ENCODE measurements at regions not wholly inside any gene's neighbourhood (a gene's known extent, or its start where the extent isn't known, plus 50 kb on each side); places are given as distances from the start of the nearest gene placed in this dataset.
A peak's percentile ranks its signal among the peaks of the same experiment; 100 is the strongest.
"Not testable (repeated sequence)": the region's sequence is repeated elsewhere in the genome, so short reads cannot be mapped to it uniquely, and the experiment has no call there.

GRCh38 chr5:117454716-117455212 lies 880.1 kb upstream of the SEMA6A start:
- DNase-seq (ENCODE audit: extremely low spot score, insufficient read length, low read depth) = peak; percentile 9
- peak; percentile 87 for FAIRE-seq

- no peak for DNase-seq (ENCODE audit: extremely low spot score, insufficient read length, low read depth)
- FAIRE-seq = no peak
These were observed 862.2 kb upstream of the SEMA6A start for GRCh38 chr5:117436846-117437245.

GRCh38 chr5:117435203-117435602 lies 860.6 kb upstream of the SEMA6A start:
- DNase-seq (ENCODE audit: extremely low spot score, insufficient read length, low read depth) (no peak), FAIRE-seq (no peak)

- FAIRE-seq = no peak
- no peak for DNase-seq (ENCODE audit: extremely low spot score, insufficient read length, low read depth)
These were observed 859.6 kb upstream of the SEMA6A start for GRCh38 chr5:117434254-117434653.

- FAIRE-seq = no peak
- DNase-seq (ENCODE audit: extremely low spot score, insufficient read length, low read depth) = no peak
These were observed 859.2 kb upstream of the SEMA6A start for GRCh38 chr5:117433818-117434217.

- DNase-seq (ENCODE audit: extremely low spot score, insufficient read length, low read depth) (no peak), FAIRE-seq (no peak)
These were observed 856.5 kb upstream of the SEMA6A start for GRCh38 chr5:117431091-117431490.

GRCh38 chr5:117425163-117425562 lies 850.5 kb upstream of the SEMA6A start:
- FAIRE-seq (no peak), DNase-seq (ENCODE audit: extremely low spot score, insufficient read length, low read depth) (no peak)

- FAIRE-seq (no peak), DNase-seq (ENCODE audit: extremely low spot score, insufficient read length, low read depth) (no peak)
These were observed 849.9 kb upstream of the SEMA6A start for GRCh38 chr5:117424559-117424958.

- FAIRE-seq (no peak), DNase-seq (ENCODE audit: extremely low spot score, insufficient read length, low read depth) (no peak)
These were observed 842.9 kb upstream of the SEMA6A start for GRCh38 chr5:117417501-117417900.

GRCh38 chr5:117414926-117415325 lies 840.3 kb upstream of the SEMA6A start:
- no peak for FAIRE-seq
- no peak for DNase-seq (ENCODE audit: extremely low spot score, insufficient read length, low read depth)

GRCh38 chr5:117411701-117412100 lies 837.1 kb upstream of the SEMA6A start:
- no peak for DNase-seq (ENCODE audit: extremely low spot score, insufficient read length, low read depth)
- no peak for FAIRE-seq

- DNase-seq (ENCODE audit: extremely low spot score, insufficient read length, low read depth) (no peak), FAIRE-seq (no peak)
These were observed 830.6 kb upstream of the SEMA6A start for GRCh38 chr5:117405197-117405596.

GRCh38 chr5:117394506-117395157 lies 820.0 kb upstream of the SEMA6A start:
- DNase-seq (ENCODE audit: extremely low spot score, insufficient read length, low read depth) = no peak
- FAIRE-seq = no peak

- DNase-seq (ENCODE audit: extremely low spot score, insufficient read length, low read depth) = no peak
- FAIRE-seq = no peak
These were observed 818.5 kb upstream of the SEMA6A start for GRCh38 chr5:117393125-117393524.

- DNase-seq (ENCODE audit: extremely low spot score, insufficient read length, low read depth) (no peak), FAIRE-seq (no peak)
These were observed 805.7 kb upstream of the SEMA6A start for GRCh38 chr5:117380316-117380715.

- FAIRE-seq = no peak
- no peak for DNase-seq (ENCODE audit: extremely low spot score, insufficient read length, low read depth)
These were observed 804.9 kb upstream of the SEMA6A start for GRCh38 chr5:117379521-117379920.

GRCh38 chr5:117376748-117377147 lies 802.1 kb upstream of the SEMA6A start:
- no peak for DNase-seq (ENCODE audit: extremely low spot score, insufficient read length, low read depth)
- FAIRE-seq = no peak

GRCh38 chr5:117359895-117360294 lies 785.3 kb upstream of the SEMA6A start:
- no peak for DNase-seq (ENCODE audit: extremely low spot score, insufficient read length, low read depth)
- no peak for FAIRE-seq

- DNase-seq (ENCODE audit: extremely low spot score, insufficient read length, low read depth) (no peak), FAIRE-seq (no peak)
These were observed 783.3 kb upstream of the SEMA6A start for GRCh38 chr5:117357886-117358285.

- DNase-seq (ENCODE audit: extremely low spot score, insufficient read length, low read depth) = no peak
- no peak for FAIRE-seq
These were observed 772.7 kb upstream of the SEMA6A start for GRCh38 chr5:117347280-117347679.

- not testable (repeated sequence) for DNase-seq (ENCODE audit: extremely low spot score, insufficient read length, low read depth); FAIRE-seq
These were observed 769.1 kb upstream of the SEMA6A start for GRCh38 chr5:117343726-117344125.

GRCh38 chr5:117337064-117337749 lies 762.6 kb upstream of the SEMA6A start:
- no peak for FAIRE-seq
- no peak for DNase-seq (ENCODE audit: extremely low spot score, insufficient read length, low read depth)

Data from GM18507 (cell line).